ENCODE measurements at regions not wholly inside any gene's neighbourhood (a gene's known extent, or its start where the extent isn't known, plus 50 kb on each side); places are given as distances from the start of the nearest gene placed in this dataset.
"Not testable (repeated sequence)": the region's sequence is repeated elsewhere in the genome, so short reads cannot be mapped to it uniquely, and the experiment has no call there.

GRCh38 chr6:86730772-86731171 is 206.6 kb upstream of the HTR1E start:
- DNase-seq = not testable (repeated sequence)

- DNase-seq = no peak
Measured at GRCh38 chr6:86730216-86730615, 207.1 kb upstream of the HTR1E start.

DNA sequence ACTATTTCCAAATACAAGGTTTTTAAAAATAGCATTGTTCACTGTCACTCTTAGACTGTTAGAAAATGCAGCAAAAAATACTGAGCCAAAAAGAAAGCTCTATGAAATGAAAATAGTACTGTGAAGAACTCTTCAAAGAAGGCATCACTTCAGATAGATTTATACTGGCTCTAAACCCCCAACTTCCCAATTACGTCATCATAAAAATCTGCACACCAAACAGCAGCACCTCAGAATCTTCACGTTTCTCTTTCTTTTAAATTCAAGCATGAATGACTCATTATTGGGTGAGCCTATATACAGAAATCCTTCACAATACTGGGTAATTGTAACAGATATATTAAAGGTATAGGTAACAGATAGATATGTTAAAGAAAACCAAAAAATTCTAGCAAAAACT is 208.4 kb upstream of the HTR1E start:
- DNase-seq = no peak

- no peak for DNase-seq
Measured at GRCh38 chr6:86724695-86725094, 212.6 kb upstream of the HTR1E start.

GRCh38 chr6:86723729-86724128 is 213.6 kb upstream of the HTR1E start:
- no peak for DNase-seq

- DNase-seq = no peak
Measured at GRCh38 chr6:86723151-86723550, 214.2 kb upstream of the HTR1E start.

DNA sequence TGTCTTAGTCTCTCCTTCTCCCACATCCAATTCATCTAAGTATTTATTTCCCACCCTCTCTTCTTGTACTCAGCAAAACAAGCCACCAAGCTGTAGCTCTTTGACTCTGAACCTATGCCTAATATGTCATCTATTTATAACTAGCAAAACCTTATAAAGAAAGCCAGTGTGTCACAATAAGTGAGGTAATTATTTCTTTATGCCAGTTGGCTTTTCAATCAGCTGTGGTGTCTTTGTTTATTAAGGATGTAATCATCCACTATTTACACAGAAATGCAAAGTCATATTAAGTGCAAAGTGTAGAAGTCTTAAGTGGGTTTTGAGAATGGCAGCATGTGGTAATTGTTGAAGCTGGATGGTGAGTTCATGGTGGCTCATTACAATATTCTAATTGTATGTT is 215.2 kb upstream of the HTR1E start:
- no peak for DNase-seq

DNA sequence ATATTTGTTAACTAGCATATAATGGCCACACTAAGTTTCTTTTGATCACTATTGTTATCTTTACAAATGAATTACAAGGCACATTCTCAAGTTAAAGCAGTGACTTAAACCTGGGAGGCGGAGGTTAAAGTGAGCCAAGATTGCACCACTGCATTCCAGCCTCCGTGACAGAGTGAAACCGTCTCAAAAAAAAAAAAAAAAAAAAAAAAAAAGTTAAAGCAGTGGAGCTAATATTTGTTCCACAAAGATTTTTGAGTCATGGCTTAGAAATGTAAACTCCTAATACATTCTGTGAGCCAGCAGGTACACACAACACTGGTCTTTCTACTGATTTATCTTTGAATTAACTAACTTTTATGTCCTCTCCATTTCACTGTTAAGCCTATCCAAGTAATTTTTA is 221.7 kb upstream of the HTR1E start:
- no peak for DNase-seq

DNA sequence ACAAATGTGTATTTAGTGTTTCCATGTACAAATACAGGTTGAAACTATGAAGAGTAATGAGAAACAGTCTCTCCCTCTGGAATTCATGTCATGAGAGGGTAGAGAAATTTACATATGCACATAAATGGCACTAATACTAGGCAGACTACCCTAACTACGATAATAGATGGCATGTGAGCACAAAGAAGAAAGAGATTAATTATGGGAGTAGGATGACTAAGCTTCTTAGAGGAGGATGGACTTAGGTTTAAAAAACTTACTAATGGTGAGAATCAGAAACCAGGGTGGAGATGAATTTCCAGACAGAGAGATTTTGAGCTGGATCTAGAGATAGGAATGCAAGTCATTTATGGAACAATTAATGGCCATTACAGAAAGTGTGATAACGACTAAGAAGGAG is 225.3 kb upstream of the HTR1E start:
- no peak for DNase-seq

GRCh38 chr6:86707545-86708120 is 229.7 kb upstream of the HTR1E start:
- DNase-seq = no peak

GRCh38 chr6:86706449-86706848 is 230.9 kb upstream of the HTR1E start:
- DNase-seq = no peak

GRCh38 chr6:86701228-86701627 is 236.1 kb upstream of the HTR1E start:
- not testable (repeated sequence) for DNase-seq

DNA sequence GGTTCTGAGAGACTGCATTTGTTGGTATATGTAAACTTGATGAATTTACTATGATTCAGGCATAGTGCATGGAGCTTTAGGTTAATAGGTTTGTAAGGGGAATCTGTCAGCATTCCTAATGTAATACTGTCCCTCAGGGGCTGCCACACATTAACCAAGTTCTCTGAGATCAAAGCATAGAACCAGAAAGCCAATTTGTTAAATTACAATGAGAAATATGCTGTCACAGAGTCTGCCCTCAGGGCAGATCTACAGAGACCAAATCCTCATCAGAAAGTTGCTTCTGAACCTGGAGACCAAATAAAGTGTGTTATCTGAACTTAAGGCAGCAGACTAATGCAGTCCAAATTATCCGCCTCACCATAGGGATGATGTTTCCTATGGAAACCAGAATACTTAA is 250.8 kb upstream of the HTR1E start:
- no peak for DNase-seq

GRCh38 chr6:86685230-86685797 is 252.0 kb upstream of the HTR1E start:
- DNase-seq = no peak

- no peak for DNase-seq
Measured at GRCh38 chr6:86683132-86683908, 254.0 kb upstream of the HTR1E start.

DNA sequence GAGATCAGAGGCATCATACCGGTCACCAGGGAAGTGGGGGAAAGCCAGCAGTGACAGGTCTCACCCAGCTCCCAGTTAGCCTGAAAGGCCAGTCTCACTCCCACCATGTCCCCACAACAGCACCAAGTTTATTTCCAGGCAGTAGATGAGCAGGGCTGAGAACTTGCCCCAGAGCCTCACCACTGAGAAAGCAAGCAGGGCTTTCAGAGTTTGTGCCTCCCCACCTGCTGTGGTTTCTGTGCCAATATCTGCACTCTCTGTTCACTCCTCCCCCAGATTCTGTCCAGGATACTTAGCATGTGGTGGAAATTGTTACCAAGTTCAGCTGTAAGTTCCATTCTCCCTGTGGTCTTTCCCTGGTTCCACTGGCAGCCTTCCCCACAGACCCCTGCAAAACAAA is 255.0 kb upstream of the HTR1E start:
- DNase-seq = no peak

DNA sequence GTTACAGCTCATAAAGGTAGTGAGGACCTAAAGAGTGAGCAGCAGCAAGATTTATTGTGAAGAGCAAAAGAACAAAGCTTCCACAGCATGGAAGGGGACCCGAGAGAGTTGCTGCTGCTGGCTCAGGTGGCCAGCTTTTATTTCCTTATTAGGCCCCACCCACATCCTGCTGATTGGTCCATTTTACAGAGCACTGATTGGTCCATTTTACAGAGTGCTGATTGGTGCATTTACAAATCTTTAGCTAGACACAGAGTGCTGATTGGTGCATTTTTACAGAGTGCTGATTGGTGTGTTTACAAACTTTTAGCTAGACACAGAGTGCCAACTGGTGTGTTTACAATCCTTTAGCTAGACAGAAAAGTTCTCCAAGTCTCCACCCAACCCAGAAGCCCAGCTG is 256.2 kb upstream of the HTR1E start:
- DNase-seq = not testable (repeated sequence)

GRCh38 chr6:86672125-86672524 is 265.2 kb upstream of the HTR1E start:
- DNase-seq = not testable (repeated sequence)

GRCh38 chr6:86657192-86657591 is 280.1 kb upstream of the HTR1E start:
- DNase-seq = no peak

DNA sequence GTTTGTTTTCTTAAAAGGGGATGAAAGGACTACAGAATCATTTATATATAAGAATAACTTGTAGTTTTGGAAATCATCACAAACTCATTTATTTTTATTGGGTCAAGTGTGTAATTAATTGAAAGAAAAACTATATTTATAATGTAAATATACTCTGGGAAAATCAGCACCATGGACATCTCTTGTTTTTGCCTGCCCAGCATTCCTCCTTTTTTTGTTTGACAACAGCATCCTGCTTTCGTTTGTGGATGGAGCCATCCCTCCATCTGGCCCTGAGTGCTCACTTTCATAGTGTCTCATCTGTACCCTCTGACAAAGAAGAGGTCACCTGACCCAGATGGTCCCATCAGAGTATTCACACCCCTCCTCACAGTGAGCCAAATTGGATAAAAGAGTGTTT is 308.2 kb upstream of the HTR1E start:
- DNase-seq = no peak

DNA sequence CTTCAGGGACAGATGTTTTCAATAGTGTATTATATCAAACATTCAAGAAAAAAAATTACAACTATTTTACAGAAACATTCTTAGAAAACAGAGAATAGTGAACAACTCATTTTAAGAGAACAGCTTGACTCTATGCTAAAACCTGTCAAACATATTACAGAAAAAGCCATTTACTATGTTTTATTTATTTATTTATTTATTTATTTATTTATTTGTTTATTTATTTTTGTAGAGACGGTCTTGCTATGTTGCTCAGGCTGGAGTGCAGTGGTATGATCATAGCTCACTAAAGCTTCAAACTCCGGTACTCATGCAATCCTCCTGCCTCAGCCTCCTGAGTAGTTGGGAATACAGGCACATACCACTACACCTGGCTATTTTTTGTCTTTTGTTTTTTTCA is 317.9 kb upstream of the HTR1E start:
- no peak for DNase-seq

- DNase-seq = no peak
Measured at GRCh38 chr6:86615299-86615698, 322.0 kb upstream of the HTR1E start.

GRCh38 chr6:86609549-86610388 is 327.6 kb upstream of the HTR1E start:
- no peak for DNase-seq

All from T-helper 2 cell (primary cell).